Bronchial epithelial cell (primary cell): ENCODE measurements at regions not wholly inside any gene's neighbourhood (a gene's known extent, or its start where the extent isn't known, plus 50 kb on each side); places are given as distances from the start of the nearest gene placed in this dataset.

Source experiments
- DNase-seq: peaks from one replicate; pipeline ENCODE4 v3.0.0-alpha.2; 2010; ENCODE audit warnings: low read depth
- FAIRE-seq: peaks from 2 replicates; lab custom pipeline; 2011; peaks lifted over from hg19 to GRCh38; lab: Jason Lieb, UNC
- H3K27me3 ChIP-seq: 2 replicates; pipeline ENCODE4 v1.5.1; 2011; ENCODE audit warnings: low read length; ENCODE audit not compliant: control insufficient read depth, insufficient read depth
- H3K36me3 ChIP-seq: 2 replicates; pipeline ENCODE4 v1.5.1; 2011; ENCODE audit warnings: low read length; ENCODE audit not compliant: control insufficient read depth, insufficient read depth
- H3K4me3 ChIP-seq: 2 replicates; pipeline ENCODE4 v1.5.1; 2011; ENCODE audit warnings: mild to moderate bottlenecking, low read depth, low read length, control low read depth
- CTCF ChIP-seq: IDR thresholded peaks from 2 replicates; pipeline ENCODE4 v1.5.1; 2011; ENCODE audit warnings: mild to moderate bottlenecking, moderate library complexity, low read length, control low read depth, inconsistent platforms; ENCODE audit not compliant: insufficient read depth, severe bottlenecking

- H3K27me3 ChIP-seq = no peaks in the 10 kb centered on the region
- TF ChIP-seq CTCF = no peak
- no peaks in the 10 kb centered on the region for H3K36me3 ChIP-seq
- DNase-seq (no peak), FAIRE-seq (no peak)
- H3K4me3 ChIP-seq = no peak overlapping the region
Measured at GRCh38 chr4:149870008-149870407, 54.4 kb upstream of the IQCM start.

- TF ChIP-seq CTCF = no peak
- no peak overlapping the region for H3K4me3 ChIP-seq
- no peak for DNase-seq
- no peaks in the 10 kb centered on the region for H3K27me3 ChIP-seq
- FAIRE-seq = no peak
- H3K36me3 ChIP-seq = no peaks in the 10 kb centered on the region
Measured at GRCh38 chr4:149881744-149882143, 66.1 kb upstream of the IQCM start.

- no peak for FAIRE-seq
- TF ChIP-seq CTCF = no peak
- Histone ChIP-seq H3K4me3 (no peak overlapping the region), H3K27me3 (no peaks in the 10 kb centered on the region), H3K36me3 (no peaks in the 10 kb centered on the region)
- DNase-seq = no peak
Measured at GRCh38 chr4:149882251-149882650, 66.6 kb upstream of the IQCM start.

GRCh38 chr4:149884046-149884445 lies 68.4 kb upstream of the IQCM start:
- FAIRE-seq (no peak), DNase-seq (no peak)
- no peaks in the 10 kb centered on the region for H3K36me3 ChIP-seq
- H3K27me3 ChIP-seq = no peaks in the 10 kb centered on the region
- no peak overlapping the region for H3K4me3 ChIP-seq
- no peak for TF ChIP-seq CTCF

GRCh38 chr4:149884529-149885181 lies 69.0 kb upstream of the IQCM start:
- no peak for TF ChIP-seq CTCF
- no peaks in the 10 kb centered on the region for H3K27me3 ChIP-seq
- H3K36me3 ChIP-seq = no peaks in the 10 kb centered on the region
- peak; percentile 41 for DNase-seq
- no peak for FAIRE-seq
- H3K4me3 ChIP-seq = no peak overlapping the region

- TF ChIP-seq CTCF = no peak
- H3K27me3 ChIP-seq = no peaks in the 10 kb centered on the region
- H3K4me3 ChIP-seq = no peak overlapping the region
- FAIRE-seq = no peak
- peak; percentile 69 for DNase-seq
- no peaks in the 10 kb centered on the region for H3K36me3 ChIP-seq
Measured at GRCh38 chr4:149885896-149886295, 70.3 kb upstream of the IQCM start.
